GM18507 (cell line): ENCODE measurements at regions not wholly inside any gene's neighbourhood (a gene's known extent, or its start where the extent isn't known, plus 50 kb on each side); places are given as distances from the start of the nearest gene placed in this dataset.
A peak's percentile ranks its signal among the peaks of the same experiment; 100 is the strongest.
"Not testable (repeated sequence)": the region's sequence is repeated elsewhere in the genome, so short reads cannot be mapped to it uniquely, and the experiment has no call there.

ENCODE experiments used
- DNase-seq: peaks from one replicate; pipeline ENCODE4 v3.0.0; 2011; ENCODE audit warnings: low read depth; ENCODE audit not compliant: insufficient read length; ENCODE audit errors: extremely low spot score
- FAIRE-seq: peaks from 2 replicates; lab custom pipeline; 2011; peaks lifted over from hg19 to GRCh38; lab: Jason Lieb, UNC

GRCh38 chr1:218494449-218494852, 149.3 kb downstream of the TGFB2 start:
- no peak for FAIRE-seq
- no peak for DNase-seq

- FAIRE-seq (no peak), DNase-seq (no peak)
These were observed 150.8 kb downstream of the TGFB2 start for GRCh38 chr1:218495931-218496330.

- no peak for FAIRE-seq
- DNase-seq, result no peak
These were observed 151.4 kb downstream of the TGFB2 start for GRCh38 chr1:218496561-218496960.

- no peak for FAIRE-seq
These were observed 153.2 kb downstream of the TGFB2 start for GRCh38 chr1:218498056-218498938.

GRCh38 chr1:218499011-218499691, 154.0 kb downstream of the TGFB2 start:
- FAIRE-seq (no peak), DNase-seq (no peak)

More at GRCh38 chr1:218498056-218498938, 153.2 kb downstream of the TGFB2 start:
- no peak for DNase-seq

- DNase-seq (no peak), FAIRE-seq (no peak)
These were observed 154.8 kb downstream of the TGFB2 start for GRCh38 chr1:218499911-218500310.

- no peak for FAIRE-seq
- no peak for DNase-seq
These were observed 156.0 kb downstream of the TGFB2 start for GRCh38 chr1:218501161-218501560.

- no peak for FAIRE-seq
- no peak for DNase-seq
These were observed 157.2 kb downstream of the TGFB2 start for GRCh38 chr1:218502383-218502782.

GRCh38 chr1:218503102-218503501, 158.0 kb downstream of the TGFB2 start:
- no peak for FAIRE-seq
- no peak for DNase-seq

GRCh38 chr1:218507355-218508002, 162.3 kb downstream of the TGFB2 start:
- FAIRE-seq (no peak), DNase-seq (no peak)

- FAIRE-seq (no peak), DNase-seq (no peak)
These were observed 165.1 kb downstream of the TGFB2 start for GRCh38 chr1:218510153-218510772.

GRCh38 chr1:218513328-218513727, 168.2 kb downstream of the TGFB2 start:
- FAIRE-seq (no peak), DNase-seq (no peak)

- no peak for DNase-seq
- no peak for FAIRE-seq
These were observed 169.6 kb downstream of the TGFB2 start for GRCh38 chr1:218514689-218515088.

- FAIRE-seq (no peak), DNase-seq (no peak)
These were observed 171.4 kb downstream of the TGFB2 start for GRCh38 chr1:218516526-218516925.

- FAIRE-seq (no peak), DNase-seq (no peak)
These were observed 172.3 kb downstream of the TGFB2 start for GRCh38 chr1:218517459-218517858.

GRCh38 chr1:218518216-218518740, 173.1 kb downstream of the TGFB2 start:
- FAIRE-seq, result no peak
- no peak for DNase-seq

GRCh38 chr1:218520646-218521045, 175.5 kb downstream of the TGFB2 start:
- not testable (repeated sequence) for DNase-seq, FAIRE-seq

GRCh38 chr1:218521414-218522169, 176.5 kb downstream of the TGFB2 start:
- no peak for DNase-seq

GRCh38 chr1:218524526-218524925, 179.4 kb downstream of the TGFB2 start:
- FAIRE-seq (no peak), DNase-seq (no peak)

More at GRCh38 chr1:218521414-218522169, 176.5 kb downstream of the TGFB2 start:
- FAIRE-seq, result peak; percentile 31
